GM12891 (cell line): ENCODE measurements at regions not wholly inside any gene's neighbourhood (a gene's known extent, or its start where the extent isn't known, plus 50 kb on each side); places are given as distances from the start of the nearest gene placed in this dataset.

Experiments
- DNase-seq: peaks from one replicate; pipeline ENCODE4 v3.0.0; 2011; ENCODE audit warnings: low spot score; ENCODE audit not compliant: insufficient read length
- FAIRE-seq: peaks from 2 replicates; lab custom pipeline; 2011; peaks lifted over from hg19 to GRCh38; lab: Jason Lieb, UNC
- PAX5 ChIP-seq: IDR thresholded peaks from 2 replicates; pipeline ENCODE4 v1.6.1; 2011; ENCODE audit warnings: low read length, moderate library complexity, mild to moderate bottlenecking; ENCODE audit not compliant: insufficient read depth, severe bottlenecking
- POLR2A ChIP-seq: IDR thresholded peaks from 2 replicates; pipeline ENCODE4 v1.6.1; 2011; ENCODE audit warnings: low read depth, low read length, control low read depth
- POLR2AphosphoS5 ChIP-seq: IDR thresholded peaks from 2 replicates; pipeline ENCODE4 v1.6.1; 2011; ENCODE audit warnings: low read depth, low read length, control low read depth
- POU2F2 ChIP-seq: IDR thresholded peaks from 2 replicates; pipeline ENCODE4 v1.6.1; 2011; ENCODE audit warnings: low read depth, mild to moderate bottlenecking, control low read depth, low read length, moderate library complexity
- SPI1 ChIP-seq: IDR thresholded peaks from 2 replicates; pipeline ENCODE4 v1.6.1; 2011; ENCODE audit warnings: low read depth, low read length, control low read depth
- TAF1 ChIP-seq: IDR thresholded peaks from 2 replicates; pipeline ENCODE4 v1.6.1; 2011; ENCODE audit warnings: low read depth, low read length, control low read depth

- TF ChIP-seq POLR2A (no peak), POU2F2 (no peak), PAX5 (no peak), TAF1 (no peak), SPI1 (no peak), POLR2AphosphoS5 (no peak)
- DNase-seq (no peak), FAIRE-seq (no peak)
Observed at GRCh38 chr11:10932976-10933375, 75.1 kb upstream of the ZBED5 start.

GRCh38 chr11:10931761-10932670, 74.2 kb upstream of the ZBED5 start:
- TF ChIP-seq POLR2A (no peak), TAF1 (no peak), SPI1 (no peak), POLR2AphosphoS5 (no peak), POU2F2 (no peak)
- no peak for FAIRE-seq
- no peak for DNase-seq

- no peak for TF ChIP-seq TAF1
- FAIRE-seq (no peak), DNase-seq (peak; percentile 27)
Observed at GRCh38 chr11:10930972-10931760, 73.3 kb upstream of the ZBED5 start.

- no peak for DNase-seq
- no peak for FAIRE-seq
- TF ChIP-seq POU2F2 (no peak), SPI1 (no peak), POLR2AphosphoS5 (no peak), PAX5 (no peak), TAF1 (no peak), POLR2A (no peak)
Observed at GRCh38 chr11:10930224-10930971, 72.5 kb upstream of the ZBED5 start.

- DNase-seq: no peak
- TF ChIP-seq PAX5: no peak
- no peak for TF ChIP-seq POLR2A
- no peak for TF ChIP-seq POU2F2
- TF ChIP-seq SPI1: no peak
- TF ChIP-seq POLR2AphosphoS5: no peak
- TF ChIP-seq TAF1: no peak
- FAIRE-seq: no peak
Observed at GRCh38 chr11:10927538-10927937, 69.7 kb upstream of the ZBED5 start.

- DNase-seq (no peak), FAIRE-seq (no peak)
- TF ChIP-seq PAX5 (no peak), POLR2A (no peak), SPI1 (no peak), POLR2AphosphoS5 (no peak), POU2F2 (no peak), TAF1 (no peak)
Observed at GRCh38 chr11:10926801-10927211, 69.0 kb upstream of the ZBED5 start.

- FAIRE-seq: no peak
- TF ChIP-seq POU2F2: no peak
- TF ChIP-seq POLR2A: no peak
- TF ChIP-seq SPI1: no peak
- no peak for TF ChIP-seq PAX5
- TF ChIP-seq TAF1: no peak
- TF ChIP-seq POLR2AphosphoS5: no peak
Observed at GRCh38 chr11:10925149-10925926, 67.5 kb upstream of the ZBED5 start.

GRCh38 chr11:10923882-10924281, 66.0 kb upstream of the ZBED5 start:
- DNase-seq (no peak), FAIRE-seq (peak; percentile 50)
- TF ChIP-seq POLR2AphosphoS5 (no peak), SPI1 (no peak), PAX5 (no peak), POLR2A (no peak), TAF1 (no peak), POU2F2 (no peak)

More at GRCh38 chr11:10925149-10925926, 67.5 kb upstream of the ZBED5 start:
- no peak for DNase-seq

GRCh38 chr11:10922892-10923291, 65.0 kb upstream of the ZBED5 start:
- no peak for DNase-seq
- no peak for FAIRE-seq
- TF ChIP-seq SPI1 (no peak), POLR2AphosphoS5 (no peak), PAX5 (no peak), TAF1 (no peak), POLR2A (no peak), POU2F2 (no peak)
